Osteocyte (in vitro differentiated cells): ENCODE measurements at regions not wholly inside any gene's neighbourhood (a gene's known extent, or its start where the extent isn't known, plus 50 kb on each side); places are given as distances from the start of the nearest gene placed in this dataset.

Source experiments
- DNase-seq: peaks from one replicate; pipeline ENCODE4 v3.0.0; 2021; ENCODE audit warnings: mixed read lengths; ENCODE audit not compliant: unreplicated experiment; ENCODE audit errors: extremely low spot score
- H3K27ac Mint-ChIP-seq: one replicate; pipeline ENCODE4 v1.8.0; 2021; ENCODE audit warnings: mild to moderate bottlenecking, mixed read lengths; ENCODE audit not compliant: unreplicated experiment
- H3K27me3 Mint-ChIP-seq: one replicate; pipeline ENCODE4 v1.8.0; 2021; ENCODE audit warnings: mixed read lengths; ENCODE audit not compliant: unreplicated experiment
- H3K36me3 Mint-ChIP-seq: one replicate; pipeline ENCODE4 v1.8.0; 2021; ENCODE audit warnings: mixed read lengths; ENCODE audit not compliant: unreplicated experiment
- H3K4me1 Mint-ChIP-seq: one replicate; pipeline ENCODE4 v1.8.0; 2021; ENCODE audit warnings: mixed read lengths; ENCODE audit not compliant: unreplicated experiment
- H3K4me3 Mint-ChIP-seq: one replicate; pipeline ENCODE4 v1.8.0; 2021; ENCODE audit warnings: mild to moderate bottlenecking, moderate library complexity, mixed read lengths; ENCODE audit not compliant: unreplicated experiment
- H3K9me3 Mint-ChIP-seq: one replicate; pipeline ENCODE4 v1.8.0; 2021; ENCODE audit warnings: mixed read lengths; ENCODE audit not compliant: unreplicated experiment
- CTCF ChIP-seq: fragments of 200-600 bp; sonication (generic); IDR thresholded peaks from 2 replicates; pipeline ENCODE4 v1.5.0; 2021; ENCODE audit warnings: antibody characterized with exemption, mild to moderate bottlenecking, moderate library complexity

- no peak for TF ChIP-seq CTCF
- peaks cover 21% of the 10 kb centered on the region for H3K9me3 Mint-ChIP-seq
- H3K4me3 Mint-ChIP-seq, result no peak overlapping the region
- peaks cover 28% of the 10 kb centered on the region for H3K4me1 Mint-ChIP-seq
- no peaks in the 10 kb centered on the region for H3K27me3 Mint-ChIP-seq
- H3K36me3 Mint-ChIP-seq, result no peaks in the 10 kb centered on the region
- no peak overlapping the region for H3K27ac Mint-ChIP-seq
- no peak for DNase-seq
These were observed 132.3 kb upstream of the CHST15 start for GRCh38 chr10:124225467-124226270.

- H3K36me3 Mint-ChIP-seq, result no peaks in the 10 kb centered on the region
- H3K4me3 Mint-ChIP-seq, result no peak overlapping the region
- TF ChIP-seq CTCF, result no peak
- H3K9me3 Mint-ChIP-seq, result peaks cover 15% of the 10 kb centered on the region
- no peak for DNase-seq
- peaks cover 34% of the 10 kb centered on the region for H3K4me1 Mint-ChIP-seq
- no peak overlapping the region for H3K27ac Mint-ChIP-seq
- no peaks in the 10 kb centered on the region for H3K27me3 Mint-ChIP-seq
These were observed 131.7 kb upstream of the CHST15 start for GRCh38 chr10:124225029-124225466.

- H3K4me3 Mint-ChIP-seq, result no peak overlapping the region
- no peaks in the 10 kb centered on the region for H3K27me3 Mint-ChIP-seq
- H3K36me3 Mint-ChIP-seq, result no peaks in the 10 kb centered on the region
- H3K4me1 Mint-ChIP-seq, result peaks cover 35% of the 10 kb centered on the region
- H3K27ac Mint-ChIP-seq, result no peak overlapping the region
- TF ChIP-seq CTCF, result no peak
- H3K9me3 Mint-ChIP-seq, result peaks cover 15% of the 10 kb centered on the region
- no peak for DNase-seq
These were observed 131.1 kb upstream of the CHST15 start for GRCh38 chr10:124224331-124225028.

- Mint-ChIP-seq H3K4me3 (no peak overlapping the region), H3K36me3 (no peaks in the 10 kb centered on the region), H3K4me1 (peaks cover 35% of the 10 kb centered on the region), H3K27me3 (peaks cover 3% of the 10 kb centered on the region), H3K27ac (no peak overlapping the region), H3K9me3 (peaks cover 15% of the 10 kb centered on the region)
- no peak for DNase-seq
- TF ChIP-seq CTCF, result no peak
These were observed 130.3 kb upstream of the CHST15 start for GRCh38 chr10:124223711-124224085.

GRCh38 chr10:124222988-124223710 is 129.8 kb upstream of the CHST15 start:
- no peaks in the 10 kb centered on the region for H3K36me3 Mint-ChIP-seq
- H3K27ac Mint-ChIP-seq, result no peak overlapping the region
- peaks cover 35% of the 10 kb centered on the region for H3K4me1 Mint-ChIP-seq
- H3K27me3 Mint-ChIP-seq, result peaks cover 3% of the 10 kb centered on the region
- no peak overlapping the region for H3K4me3 Mint-ChIP-seq
- H3K9me3 Mint-ChIP-seq, result peaks cover 15% of the 10 kb centered on the region
- no peak for DNase-seq
- TF ChIP-seq CTCF, result no peak
